Erythroblast (primary cell): ENCODE measurements at regions not wholly inside any gene's neighbourhood (a gene's known extent, or its start where the extent isn't known, plus 50 kb on each side); places are given as distances from the start of the nearest gene placed in this dataset.

Experiments
- GATA1 ChIP-seq: IDR thresholded peaks from 2 replicates; pipeline ENCODE4 v1.6.1; 2011; ENCODE audit warnings: low read depth, mild to moderate bottlenecking, control low read depth, low read length, moderate library complexity
- POLR2A ChIP-seq: IDR thresholded peaks from 2 replicates; pipeline ENCODE4 v1.6.1; 2011; ENCODE audit warnings: mild to moderate bottlenecking, low read length

DNA sequence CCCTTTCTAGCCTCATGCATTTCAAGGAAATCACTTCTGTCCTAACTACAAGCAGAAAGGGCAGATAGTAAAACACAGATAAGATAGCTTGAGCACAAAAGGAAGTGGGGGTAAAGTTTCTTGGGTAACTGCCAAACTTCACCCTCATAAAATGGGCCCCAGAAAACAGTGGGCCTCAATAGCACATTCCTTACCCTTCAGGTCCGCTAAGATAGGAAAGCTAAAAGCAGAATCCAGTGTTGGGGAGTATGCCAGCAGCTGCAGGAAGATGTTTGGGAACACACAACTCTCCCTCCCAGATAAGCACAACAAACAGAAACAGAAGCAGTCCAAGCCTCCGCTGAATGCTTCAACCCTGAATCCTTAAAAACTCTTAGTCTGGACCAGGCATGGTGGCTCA is 110.9 kb upstream of the MGAT4C start:
- TF ChIP-seq POLR2A (no peak), GATA1 (no peak)
